ENCODE measurements at regions not wholly inside any gene's neighbourhood (a gene's known extent, or its start where the extent isn't known, plus 50 kb on each side); places are given as distances from the start of the nearest gene placed in this dataset.

DNA sequence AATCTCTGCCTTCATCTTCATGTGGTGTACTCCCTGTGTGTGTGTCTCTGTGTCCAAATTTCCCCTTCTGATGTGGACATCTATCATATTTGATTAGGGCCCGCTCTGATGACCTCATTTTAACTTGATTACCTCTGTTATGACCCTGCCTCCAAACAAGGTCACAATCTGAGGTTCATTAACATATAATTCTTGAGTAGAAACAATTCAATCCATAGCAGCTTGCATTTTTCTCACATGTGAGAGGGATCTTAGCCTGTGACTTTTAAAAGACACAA is 130.9 kb upstream of the RAB4A start:
- H3K9ac ChIP-seq (ENCODE audit: low read depth in 1 of 2, low read length in 2 of 2): no peak overlapping the region
- H3K36me3 ChIP-seq (ENCODE audit: control insufficient read depth in 4 of 4, insufficient read depth in 3 of 4, low read depth in 1 of 4, low read length in 3 of 4): no peaks in the 10 kb centered on the region
- H3K4me3 ChIP-seq (ENCODE audit: low read depth in 1 of 3, low read length in 3 of 3): no peak overlapping the region
- no peak overlapping the region for H3K27ac ChIP-seq (ENCODE audit: low read depth in 1 of 2, low read length in 2 of 2)
- peaks cover 0 to under 1% (median 0%) of the 10 kb centered on the region in 4 donors for H3K9me3 ChIP-seq (ENCODE audit: control insufficient read depth in 4 of 4, low read length in 3 of 4)
- TF ChIP-seq EGR1 (IDR thresholded peaks at IDR 0.05; ENCODE audit: low read depth in 2 of 2) (no peak), HNF4G (IDR thresholded peaks at IDR 0.05) (no peak), SP1 (IDR thresholded peaks at IDR 0.05) (no peak), YY1 (IDR thresholded peaks at IDR 0.05) (no peak), HNF4A (conservative IDR thresholded peaks at IDR 0.05) (no peak), FOXA2 (IDR thresholded peaks at IDR 0.05) (no peak), FOXA1 (IDR thresholded peaks at IDR 0.05) (no peak), RAD21 (IDR thresholded peaks at IDR 0.05) (no peak), TAF1 (conservative IDR thresholded peaks at IDR 0.05) (no peak), JUND (IDR thresholded peaks at IDR 0.05) (no peak)
- TF ChIP-seq, protein P1, sequence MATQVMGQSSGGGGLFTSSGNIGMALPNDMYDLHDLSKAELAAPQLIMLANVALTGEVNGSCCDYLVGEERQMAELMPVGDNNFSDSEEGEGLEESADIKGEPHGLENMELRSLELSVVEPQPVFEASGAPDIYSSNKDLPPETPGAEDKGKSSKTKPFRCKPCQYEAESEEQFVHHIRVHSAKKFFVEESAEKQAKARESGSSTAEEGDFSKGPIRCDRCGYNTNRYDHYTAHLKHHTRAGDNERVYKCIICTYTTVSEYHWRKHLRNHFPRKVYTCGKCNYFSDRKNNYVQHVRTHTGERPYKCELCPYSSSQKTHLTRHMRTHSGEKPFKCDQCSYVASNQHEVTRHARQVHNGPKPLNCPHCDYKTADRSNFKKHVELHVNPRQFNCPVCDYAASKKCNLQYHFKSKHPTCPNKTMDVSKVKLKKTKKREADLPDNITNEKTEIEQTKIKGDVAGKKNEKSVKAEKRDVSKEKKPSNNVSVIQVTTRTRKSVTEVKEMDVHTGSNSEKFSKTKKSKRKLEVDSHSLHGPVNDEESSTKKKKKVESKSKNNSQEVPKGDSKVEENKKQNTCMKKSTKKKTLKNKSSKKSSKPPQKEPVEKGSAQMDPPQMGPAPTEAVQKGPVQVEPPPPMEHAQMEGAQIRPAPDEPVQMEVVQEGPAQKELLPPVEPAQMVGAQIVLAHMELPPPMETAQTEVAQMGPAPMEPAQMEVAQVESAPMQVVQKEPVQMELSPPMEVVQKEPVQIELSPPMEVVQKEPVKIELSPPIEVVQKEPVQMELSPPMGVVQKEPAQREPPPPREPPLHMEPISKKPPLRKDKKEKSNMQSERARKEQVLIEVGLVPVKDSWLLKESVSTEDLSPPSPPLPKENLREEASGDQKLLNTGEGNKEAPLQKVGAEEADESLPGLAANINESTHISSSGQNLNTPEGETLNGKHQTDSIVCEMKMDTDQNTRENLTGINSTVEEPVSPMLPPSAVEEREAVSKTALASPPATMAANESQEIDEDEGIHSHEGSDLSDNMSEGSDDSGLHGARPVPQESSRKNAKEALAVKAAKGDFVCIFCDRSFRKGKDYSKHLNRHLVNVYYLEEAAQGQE (IDR thresholded peaks at IDR 0.05): no peak
- TF ChIP-seq, protein P2, sequence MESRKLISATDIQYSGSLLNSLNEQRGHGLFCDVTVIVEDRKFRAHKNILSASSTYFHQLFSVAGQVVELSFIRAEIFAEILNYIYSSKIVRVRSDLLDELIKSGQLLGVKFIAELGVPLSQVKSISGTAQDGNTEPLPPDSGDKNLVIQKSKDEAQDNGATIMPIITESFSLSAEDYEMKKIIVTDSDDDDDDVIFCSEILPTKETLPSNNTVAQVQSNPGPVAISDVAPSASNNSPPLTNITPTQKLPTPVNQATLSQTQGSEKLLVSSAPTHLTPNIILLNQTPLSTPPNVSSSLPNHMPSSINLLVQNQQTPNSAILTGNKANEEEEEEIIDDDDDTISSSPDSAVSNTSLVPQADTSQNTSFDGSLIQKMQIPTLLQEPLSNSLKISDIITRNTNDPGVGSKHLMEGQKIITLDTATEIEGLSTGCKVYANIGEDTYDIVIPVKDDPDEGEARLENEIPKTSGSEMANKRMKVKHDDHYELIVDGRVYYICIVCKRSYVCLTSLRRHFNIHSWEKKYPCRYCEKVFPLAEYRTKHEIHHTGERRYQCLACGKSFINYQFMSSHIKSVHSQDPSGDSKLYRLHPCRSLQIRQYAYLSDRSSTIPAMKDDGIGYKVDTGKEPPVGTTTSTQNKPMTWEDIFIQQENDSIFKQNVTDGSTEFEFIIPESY (IDR thresholded peaks at IDR 0.05): no peak
- TF ChIP-seq, protein P3, sequence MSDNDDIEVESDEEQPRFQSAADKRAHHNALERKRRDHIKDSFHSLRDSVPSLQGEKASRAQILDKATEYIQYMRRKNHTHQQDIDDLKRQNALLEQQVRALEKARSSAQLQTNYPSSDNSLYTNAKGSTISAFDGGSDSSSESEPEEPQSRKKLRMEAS (IDR thresholded peaks at IDR 0.05): no peak
- TF ChIP-seq, protein P4, sequence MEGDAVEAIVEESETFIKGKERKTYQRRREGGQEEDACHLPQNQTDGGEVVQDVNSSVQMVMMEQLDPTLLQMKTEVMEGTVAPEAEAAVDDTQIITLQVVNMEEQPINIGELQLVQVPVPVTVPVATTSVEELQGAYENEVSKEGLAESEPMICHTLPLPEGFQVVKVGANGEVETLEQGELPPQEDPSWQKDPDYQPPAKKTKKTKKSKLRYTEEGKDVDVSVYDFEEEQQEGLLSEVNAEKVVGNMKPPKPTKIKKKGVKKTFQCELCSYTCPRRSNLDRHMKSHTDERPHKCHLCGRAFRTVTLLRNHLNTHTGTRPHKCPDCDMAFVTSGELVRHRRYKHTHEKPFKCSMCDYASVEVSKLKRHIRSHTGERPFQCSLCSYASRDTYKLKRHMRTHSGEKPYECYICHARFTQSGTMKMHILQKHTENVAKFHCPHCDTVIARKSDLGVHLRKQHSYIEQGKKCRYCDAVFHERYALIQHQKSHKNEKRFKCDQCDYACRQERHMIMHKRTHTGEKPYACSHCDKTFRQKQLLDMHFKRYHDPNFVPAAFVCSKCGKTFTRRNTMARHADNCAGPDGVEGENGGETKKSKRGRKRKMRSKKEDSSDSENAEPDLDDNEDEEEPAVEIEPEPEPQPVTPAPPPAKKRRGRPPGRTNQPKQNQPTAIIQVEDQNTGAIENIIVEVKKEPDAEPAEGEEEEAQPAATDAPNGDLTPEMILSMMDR (IDR thresholded peaks at IDR 0.05; ENCODE audit: low read depth, low read length, missing input control): no peak
- TF ChIP-seq, protein P5, sequence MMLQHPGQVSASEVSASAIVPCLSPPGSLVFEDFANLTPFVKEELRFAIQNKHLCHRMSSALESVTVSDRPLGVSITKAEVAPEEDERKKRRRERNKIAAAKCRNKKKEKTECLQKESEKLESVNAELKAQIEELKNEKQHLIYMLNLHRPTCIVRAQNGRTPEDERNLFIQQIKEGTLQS (IDR thresholded peaks at IDR 0.05): no peak
- no peaks in the 10 kb centered on the region for H3K4me1 ChIP-seq (ENCODE audit: control insufficient read depth in 4 of 4, insufficient read depth in 4 of 4, low read length in 3 of 4)
- H3K27me3 ChIP-seq (ENCODE audit: control insufficient read depth in 4 of 4, insufficient read depth in 4 of 4, low read length in 3 of 4): no peaks in the 10 kb centered on the region
- 64% methylated on average over 1 of the region's 1 CpG for WGBS
- DNase-seq (ENCODE audit: low spot score): no peak

DNA sequence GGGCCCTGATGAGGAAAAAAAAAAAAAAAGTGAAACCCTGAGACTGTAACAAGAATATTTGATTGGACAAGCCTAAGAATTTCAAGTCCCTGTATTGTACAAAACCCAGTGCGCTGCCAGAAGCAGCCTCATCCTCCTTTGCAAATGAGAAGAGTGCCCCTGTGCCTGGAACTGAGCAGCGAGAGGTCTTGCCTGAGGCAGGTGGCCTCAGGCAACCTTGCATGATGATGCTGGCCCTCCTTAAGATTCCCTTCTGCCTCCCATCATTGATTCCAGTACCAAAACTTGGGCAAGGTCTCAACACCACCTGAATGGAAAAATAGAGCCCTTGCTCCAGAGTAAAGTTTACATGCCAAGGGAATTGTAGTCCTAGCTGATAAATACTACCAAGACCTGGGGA is 129.6 kb upstream of the RAB4A start:
- WGBS: 97% methylated on average over 2 of the region's 2 CpGs
- no peak for DNase-seq (ENCODE audit: low spot score)
- no peak overlapping the region for H3K4me3 ChIP-seq (ENCODE audit: low read depth in 1 of 3, low read length in 3 of 3)
- no peaks in the 10 kb centered on the region for H3K4me1 ChIP-seq (ENCODE audit: control insufficient read depth in 4 of 4, insufficient read depth in 4 of 4, low read length in 3 of 4)
- H3K27ac ChIP-seq (ENCODE audit: low read depth in 1 of 2, low read length in 2 of 2): no peak overlapping the region
- no peaks in the 10 kb centered on the region for H3K36me3 ChIP-seq (ENCODE audit: control insufficient read depth in 4 of 4, insufficient read depth in 3 of 4, low read depth in 1 of 4, low read length in 3 of 4)
- no peaks in the 10 kb centered on the region for H3K27me3 ChIP-seq (ENCODE audit: control insufficient read depth in 4 of 4, insufficient read depth in 4 of 4, low read length in 3 of 4)
- H3K9ac ChIP-seq (ENCODE audit: low read depth in 1 of 2, low read length in 2 of 2): no peak overlapping the region
- H3K9me3 ChIP-seq (ENCODE audit: control insufficient read depth in 4 of 4, low read length in 3 of 4): no peaks in the 10 kb centered on the region
- TF ChIP-seq JUND (IDR thresholded peaks at IDR 0.05) (no peak), EGR1 (IDR thresholded peaks at IDR 0.05; ENCODE audit: low read depth in 2 of 2) (no peak), HNF4A (conservative IDR thresholded peaks at IDR 0.05) (no peak), NR2F2 (IDR thresholded peaks at IDR 0.05) (no peak), SP1 (IDR thresholded peaks at IDR 0.05) (no peak), TAF1 (conservative IDR thresholded peaks at IDR 0.05) (no peak), RXRA (IDR thresholded peaks at IDR 0.05) (no peak), HNF4G (IDR thresholded peaks at IDR 0.05) (no peak), FOXA2 (IDR thresholded peaks at IDR 0.05) (no peak), YY1 (IDR thresholded peaks at IDR 0.05) (no peak), RAD21 (IDR thresholded peaks at IDR 0.05) (no peak)
- TF ChIP-seq, protein P3 (IDR thresholded peaks at IDR 0.05): no peak
- TF ChIP-seq, protein P5 (IDR thresholded peaks at IDR 0.05): no peak
- TF ChIP-seq, protein P2 (IDR thresholded peaks at IDR 0.05): no peak
- TF ChIP-seq, protein P1 (IDR thresholded peaks at IDR 0.05): no peak

Measured in liver (tissue), 8 donors.